Activated naive CD8-positive, alpha-beta T cell treated with anti-CD3 and anti-CD28 coated beads, Interleukin-2, amount 50 U/mL, for 16 hours (primary cell): ENCODE measurements at regions not wholly inside any gene's neighbourhood (a gene's known extent, or its start where the extent isn't known, plus 50 kb on each side); places are given as distances from the start of the nearest gene placed in this dataset.

Experiments
- DNase-seq: peaks from one replicate; pipeline ENCODE4 v3.0.0-alpha.2; 2020; ENCODE audit warnings: low read depth, low spot score

DNA sequence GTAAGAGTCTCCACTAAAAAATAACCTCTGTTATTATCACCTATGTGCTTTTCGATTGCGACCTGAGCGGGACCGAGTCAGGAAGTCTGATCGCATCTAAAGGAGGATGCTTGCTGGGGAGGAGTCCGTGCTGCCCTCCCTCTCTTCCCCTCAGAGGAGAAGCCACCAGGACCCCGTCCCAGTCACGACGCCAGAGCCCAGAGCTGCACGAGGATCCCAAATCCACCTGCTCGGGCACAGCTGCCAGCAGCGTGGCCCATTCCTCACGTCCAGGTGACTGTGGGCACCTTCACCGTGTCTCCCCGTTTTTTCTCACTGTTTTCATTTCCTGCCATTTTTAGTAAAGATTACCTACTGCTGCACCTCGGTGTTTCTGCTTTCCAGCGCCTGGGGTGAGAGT, 390.3 kb downstream of the BRD1 start:
- DNase-seq, result no peak

- no peak for DNase-seq
These were observed 391.6 kb downstream of the BRD1 start for GRCh38 chr22:49436056-49436455.

GRCh38 chr22:49435596-49435995, 392.1 kb downstream of the BRD1 start:
- no peak for DNase-seq

DNA sequence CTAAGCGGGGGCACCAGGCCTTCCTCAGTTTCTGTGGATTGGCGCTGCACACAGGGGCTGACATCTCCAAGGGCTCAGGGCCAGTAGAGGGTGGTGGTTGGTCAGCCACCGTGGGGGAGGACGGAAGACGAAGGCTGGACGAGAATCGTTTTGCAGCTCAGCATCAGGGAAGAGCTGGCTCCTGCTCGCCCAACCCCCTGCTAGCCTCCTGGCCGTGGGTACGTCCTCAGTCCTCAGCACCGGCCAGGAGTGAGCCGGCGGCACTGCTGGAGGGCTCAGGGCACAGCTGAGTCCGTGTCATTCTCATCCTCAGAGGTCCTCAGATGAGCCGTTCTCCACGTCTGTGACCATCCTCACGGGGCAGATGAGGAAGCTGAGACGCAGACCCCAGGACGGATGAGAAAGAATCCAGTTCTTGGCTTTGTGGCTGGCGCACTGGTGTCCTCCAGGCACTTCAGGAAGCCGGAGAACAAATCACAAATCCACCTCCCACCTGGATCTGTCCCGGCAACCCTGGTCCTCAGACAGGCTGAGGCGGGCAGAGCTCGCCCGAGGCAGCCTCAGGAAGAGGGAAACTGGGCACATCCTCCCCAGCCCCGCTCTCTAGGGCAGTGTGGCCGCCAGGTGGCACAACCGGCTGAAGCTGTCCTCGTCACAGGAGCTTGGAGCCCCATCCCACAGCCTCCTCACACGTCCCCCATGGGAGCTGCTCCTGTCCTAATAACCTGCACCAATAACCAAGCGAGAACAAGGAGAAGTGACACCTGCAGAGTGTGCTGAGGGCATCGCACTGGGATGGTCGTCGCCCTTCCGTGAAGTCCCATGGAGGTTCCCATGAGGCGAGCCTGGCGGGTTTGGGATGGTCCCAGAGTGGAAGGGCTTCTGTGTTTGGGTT, 393.7 kb downstream of the BRD1 start:
- DNase-seq, result no peak

- no peak for DNase-seq
These were observed 394.7 kb downstream of the BRD1 start for GRCh38 chr22:49432897-49433443.

GRCh38 chr22:49432211-49432896, 395.3 kb downstream of the BRD1 start:
- DNase-seq, result no peak

DNA sequence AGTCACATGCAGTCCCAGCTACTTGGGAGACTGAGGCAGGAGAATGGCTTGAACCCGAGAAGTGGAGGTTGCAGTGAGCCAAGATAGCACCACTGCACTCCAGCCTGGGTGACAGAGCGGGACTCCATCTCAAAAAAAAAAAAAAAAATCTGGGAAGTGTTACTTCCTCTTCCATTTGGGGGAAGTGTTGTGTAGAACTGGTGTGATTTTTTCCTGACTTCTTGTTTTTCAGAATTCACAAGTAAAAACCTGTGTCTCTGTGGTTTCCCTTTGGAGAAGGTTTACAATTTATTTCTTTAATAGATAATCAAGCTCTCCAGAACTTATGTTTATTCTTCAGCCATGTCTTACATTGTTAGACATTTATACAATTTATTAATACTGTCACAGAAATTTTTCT, 396.1 kb downstream of the BRD1 start:
- no peak for DNase-seq

DNA sequence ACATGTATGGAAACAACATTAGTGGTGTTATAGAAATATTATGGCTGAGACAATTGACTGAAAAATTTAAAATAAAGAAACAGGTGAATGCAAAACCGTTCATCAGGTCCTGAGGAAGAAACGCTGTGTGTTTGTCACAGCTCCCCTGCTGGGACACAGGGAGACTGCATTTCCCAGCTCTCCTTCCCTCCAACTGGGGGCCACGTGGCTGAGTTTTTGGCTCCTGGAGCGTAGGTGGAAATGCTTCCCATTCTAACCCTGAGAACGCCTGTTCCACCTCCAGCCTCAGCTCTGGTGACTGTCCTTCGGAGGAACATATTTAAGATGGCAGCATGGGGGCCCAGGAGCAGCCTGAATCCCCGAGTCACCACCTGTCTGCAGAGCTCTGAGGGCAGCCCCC, 398.6 kb downstream of the BRD1 start:
- no peak for DNase-seq

DNA sequence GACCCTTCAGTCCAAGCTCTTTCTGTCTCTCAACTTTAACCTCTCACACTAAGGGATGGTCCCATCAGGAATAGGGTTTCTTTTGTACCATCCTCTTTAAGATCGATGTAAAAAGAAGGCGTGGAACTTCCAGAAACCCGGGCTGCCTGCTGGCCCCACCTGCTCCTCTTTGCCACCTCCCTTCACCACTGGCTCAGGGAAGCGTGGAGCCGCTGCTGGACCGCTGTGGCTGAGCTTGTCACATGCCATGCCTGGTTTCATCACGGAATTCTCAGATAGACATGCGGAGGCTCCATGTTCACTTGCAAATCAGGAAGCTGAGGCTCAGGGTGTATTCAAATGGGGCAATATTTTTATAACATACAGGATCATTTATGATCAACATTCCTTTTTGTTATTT, 399.7 kb downstream of the BRD1 start:
- no peak for DNase-seq

DNA sequence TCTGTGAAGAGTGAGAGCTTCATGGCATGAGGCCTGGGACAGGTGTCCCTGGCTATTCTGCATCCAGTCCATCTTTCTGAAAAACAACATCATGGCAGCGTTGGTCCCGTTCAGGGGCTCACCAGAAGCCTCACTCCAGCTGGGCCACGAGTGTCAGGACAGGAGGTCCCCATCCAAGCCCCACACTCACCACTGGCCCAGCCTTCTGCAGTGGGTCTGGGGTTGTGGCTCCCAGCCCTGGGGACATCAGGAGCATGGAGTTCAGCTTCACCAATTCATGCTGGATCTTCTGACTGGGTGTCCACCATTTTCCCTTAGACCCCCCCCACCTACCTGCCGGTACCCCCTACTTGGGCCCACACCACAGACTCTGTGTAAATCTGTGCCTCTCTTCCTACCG, 400.3 kb downstream of the BRD1 start:
- DNase-seq, result no peak

DNA sequence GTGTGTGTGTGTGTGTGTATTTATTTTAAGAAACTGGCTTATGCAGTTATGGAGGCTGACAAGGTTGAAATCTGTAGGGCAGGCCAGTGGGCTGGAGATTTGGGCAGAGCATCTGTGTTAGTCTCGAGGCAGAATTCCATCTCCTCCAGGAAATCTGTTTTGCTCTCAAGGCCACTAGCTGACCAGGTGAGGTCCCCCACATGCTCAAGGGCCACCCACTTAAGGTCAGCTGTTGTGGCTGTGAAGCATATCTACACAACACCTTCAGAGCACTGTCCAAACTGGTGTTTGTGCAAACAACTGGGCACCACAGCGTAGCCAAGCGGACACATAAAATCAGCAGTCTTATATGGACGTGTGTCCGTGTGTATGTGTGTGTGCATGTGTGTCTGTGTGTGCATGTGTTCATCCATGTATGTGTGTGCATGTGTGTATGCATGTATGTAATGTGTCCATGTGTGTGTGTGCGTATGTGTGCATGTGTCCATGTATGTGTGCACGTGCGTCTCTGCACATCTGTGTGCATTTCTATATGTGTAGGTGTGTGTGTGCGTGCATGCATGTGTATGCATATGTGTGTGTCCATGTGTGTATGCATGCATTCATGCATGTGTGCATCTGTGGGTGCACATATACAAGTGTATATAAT, 400.9 kb downstream of the BRD1 start:
- no peak for DNase-seq

DNA sequence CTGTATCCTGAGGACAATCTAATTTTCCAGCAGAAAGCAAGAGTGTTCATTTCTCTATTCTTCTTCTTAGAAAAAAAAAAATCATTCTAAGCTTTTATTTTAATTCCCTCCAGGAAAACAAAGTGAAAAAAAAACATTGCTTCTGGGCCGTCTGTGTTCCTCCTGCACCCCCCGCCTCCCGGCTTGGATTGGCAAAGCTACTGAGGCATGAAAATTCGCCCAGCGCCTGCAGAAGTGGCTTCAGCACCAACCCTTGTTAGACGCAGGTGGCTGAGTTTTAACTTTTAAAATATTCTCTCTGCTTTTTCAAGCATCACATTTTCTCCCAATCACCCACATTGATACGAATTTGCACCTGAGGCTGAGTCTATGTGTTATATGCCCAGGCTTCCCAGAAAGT, 401.6 kb downstream of the BRD1 start:
- DNase-seq, result no peak

GRCh38 chr22:49425356-49425755, 402.3 kb downstream of the BRD1 start:
- no peak for DNase-seq

GRCh38 chr22:49424893-49425270, 402.8 kb downstream of the BRD1 start:
- DNase-seq, result no peak

- no peak for DNase-seq
These were observed 404.5 kb downstream of the BRD1 start for GRCh38 chr22:49423125-49423650.

GRCh38 chr22:49422701-49423100, 405.0 kb downstream of the BRD1 start:
- DNase-seq, result no peak

GRCh38 chr22:49420651-49421050, 407.0 kb downstream of the BRD1 start:
- DNase-seq, result no peak

- no peak for DNase-seq
These were observed 408.0 kb downstream of the BRD1 start for GRCh38 chr22:49419661-49420060.

DNA sequence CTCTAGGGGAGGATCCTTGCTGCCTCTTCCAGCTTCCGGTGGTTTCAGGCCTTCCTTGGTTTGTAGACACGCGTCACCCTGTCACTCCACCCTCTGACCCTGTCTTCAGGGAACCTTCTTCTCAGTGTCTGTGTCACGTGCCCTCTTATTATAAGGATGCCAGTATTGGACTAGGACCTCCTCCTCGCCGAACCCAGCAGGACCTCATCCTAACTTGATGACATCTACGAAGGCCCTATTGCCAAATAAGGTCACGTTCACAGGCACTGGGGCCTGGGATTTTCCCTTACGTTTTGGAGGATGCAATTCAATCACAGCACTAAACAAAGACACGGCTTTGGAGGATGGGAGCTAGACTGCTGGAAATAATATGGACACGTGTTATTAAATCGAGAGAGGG, 408.7 kb downstream of the BRD1 start:
- no peak for DNase-seq

- DNase-seq, result no peak
These were observed 409.3 kb downstream of the BRD1 start for GRCh38 chr22:49418341-49418894.

- DNase-seq, result no peak
These were observed 409.8 kb downstream of the BRD1 start for GRCh38 chr22:49417833-49418232.

- no peak for DNase-seq
These were observed 410.3 kb downstream of the BRD1 start for GRCh38 chr22:49417326-49417725.
